Endothelial cell of umbilical vein (primary cell): ENCODE measurements at regions not wholly inside any gene's neighbourhood (a gene's known extent, or its start where the extent isn't known, plus 50 kb on each side); places are given as distances from the start of the nearest gene placed in this dataset.

Experiments used
- CTCF ChIP-seq, 2 donors: IDR thresholded peaks; 1 replicate in 1 of 2; 2 replicates in 1 of 2; pipeline ENCODE4 v1.5.1; 2011; ENCODE audit warnings: low read length in 2 of 2, mild to moderate bottlenecking in 2 of 2, moderate library complexity in 2 of 2, control low read depth in 1 of 2, inconsistent platforms in 1 of 2, low read depth in 1 of 2; ENCODE audit not compliant: insufficient read depth in 1 of 2; ENCODE audit errors: extremely low read depth in 1 of 2
- EZH2 ChIP-seq: IDR thresholded peaks from 2 replicates; pipeline ENCODE4 v1.6.1; 2012; ENCODE audit warnings: borderline replicate concordance, low read depth, mild to moderate bottlenecking, moderate library complexity, low read length, inconsistent platforms; ENCODE audit not compliant: severe bottlenecking
- FOS ChIP-seq: IDR thresholded peaks from 2 replicates; pipeline ENCODE4 v1.6.1; 2011; ENCODE audit warnings: mild to moderate bottlenecking, low read length, moderate library complexity, borderline replicate concordance; ENCODE audit not compliant: insufficient read depth
- GATA2 ChIP-seq: IDR thresholded peaks from 2 replicates; pipeline ENCODE4 v1.7.0; 2011; ENCODE audit warnings: low read depth, mild to moderate bottlenecking, moderate library complexity, mixed read lengths, low read length; ENCODE audit not compliant: insufficient read length, insufficient read depth
- JUN ChIP-seq: IDR thresholded peaks from 2 replicates; pipeline ENCODE4 v1.6.1; 2011; ENCODE audit warnings: borderline replicate concordance, low read depth; ENCODE audit not compliant: insufficient read length, insufficient read depth
- MAX ChIP-seq: IDR thresholded peaks from 2 replicates; pipeline ENCODE4 v1.6.1; 2011; ENCODE audit not compliant: insufficient read depth, insufficient read length
- MYC ChIP-seq: IDR thresholded peaks from one replicate; pipeline ENCODE4 v1.6.1; 2011; ENCODE audit warnings: mild to moderate bottlenecking, low read depth, low read length
- POLR2A ChIP-seq: IDR thresholded peaks from 2 replicates; pipeline ENCODE4 v1.6.1; 2012; ENCODE audit warnings: low read depth, mild to moderate bottlenecking, control low read depth, low read length
- POLR2AphosphoS5 ChIP-seq: IDR thresholded peaks from 2 replicates; pipeline ENCODE4 v1.6.1; 2012; ENCODE audit warnings: low read depth, mild to moderate bottlenecking, control low read depth, low read length, moderate library complexity; ENCODE audit not compliant: insufficient read depth

- TF ChIP-seq CTCF (IDR thresholded peaks at IDR 0.05; ENCODE audit: extremely low read depth in 1 of 2, insufficient read depth in 1 of 2, low read depth in 1 of 2, low read length in 2 of 2), result no peak
- no peak for TF ChIP-seq EZH2
- TF ChIP-seq POLR2A, result no peak
- TF ChIP-seq FOS, result no peak
- no peak for TF ChIP-seq POLR2AphosphoS5
- no peak for TF ChIP-seq MAX
- TF ChIP-seq GATA2, result no peak
- TF ChIP-seq JUN, result no peak
- no peak for TF ChIP-seq MYC
These were observed 1068.9 kb upstream of the RAG2 start for GRCh38 chr11:37666960-37667359.
